Endothelial cell of umbilical vein (primary cell): ENCODE measurements at regions not wholly inside any gene's neighbourhood (a gene's known extent, or its start where the extent isn't known, plus 50 kb on each side); places are given as distances from the start of the nearest gene placed in this dataset.

Experiments used
- BruUV-seq: library from RNA; stranded (reverse); fragments of 400-500 nt; replicated peaks from 2 replicates; lab custom pipeline; 2021; lab: Mats Ljungman, UMichigan
- CTCF ChIA-PET: fragments of 300-600, 350-600 bp; sonication (Branson Sonifier 250); formaldehyde crosslinking; loops from one replicate; lab custom pipeline; 2021; ENCODE audit warnings: antibody characterized with exemption, inconsistent platforms; lab: Charles Lee
- POLR2A ChIA-PET: fragments of 300-600, 350-600 bp; sonication (Branson Sonifier 250); formaldehyde crosslinking; loops from one replicate; lab custom pipeline; 2021; ENCODE audit warnings: antibody characterized with exemption, inconsistent platforms; lab: Charles Lee
- DNase-seq: peaks from one replicate; pipeline ENCODE4 v3.0.0-alpha.2; 2011; ENCODE audit warnings: low read depth, low spot score
- FAIRE-seq: peaks from 2 replicates; lab custom pipeline; 2011; peaks lifted over from hg19 to GRCh38; lab: Jason Lieb, UNC
- H2AFZ ChIP-seq: 2 replicates; pipeline ENCODE4 v1.6.0; 2012; ENCODE audit warnings: low read depth, low read length, control low read depth, inconsistent platforms
- H3K27ac ChIP-seq: 2 replicates; pipeline ENCODE4 v1.5.1; 2011; ENCODE audit warnings: low read depth, mild to moderate bottlenecking, control low read depth, low read length, moderate library complexity; ENCODE audit not compliant: insufficient read depth
- H3K27me3 ChIP-seq, 2 experiments: 2 replicates each; pipeline versions ENCODE4 v1.6.0 to v1.6.1; 2011; ENCODE audit warnings: low read length in 2 of 2, mixed read lengths in 1 of 2; ENCODE audit not compliant: control insufficient read depth in 2 of 2, insufficient read depth in 2 of 2
- H3K36me3 ChIP-seq, 2 experiments: 2 replicates in 1 of 2; 3 replicates in 1 of 2; pipeline ENCODE4 v1.5.1; 2011; ENCODE audit warnings: low read length in 2 of 2, mild to moderate bottlenecking in 1 of 2, moderate library complexity in 1 of 2; ENCODE audit not compliant: control insufficient read depth in 2 of 2, insufficient read depth in 2 of 2; ENCODE audit errors: extremely low read depth in 1 of 2
- H3K4me1 ChIP-seq: 3 replicates; pipeline ENCODE4 v1.5.1; 2011; ENCODE audit warnings: mild to moderate bottlenecking, low read length; ENCODE audit not compliant: control insufficient read depth, insufficient read depth; ENCODE audit errors: extremely low read depth
- H3K4me2 ChIP-seq: 2 replicates; pipeline ENCODE4 v1.6.1; 2011; ENCODE audit warnings: low read length, control low read depth, mixed read lengths; ENCODE audit not compliant: insufficient read depth
- H3K4me3 ChIP-seq, 3 experiments: fragments of 200-600 bp in 1 of 3; sonication (generic), shearing (Covaris generic) in 1 of 3; replicated peaks in 1 of 3; 2 replicates each; pipeline ENCODE4 v1.5.1; 2011 to 2016; ENCODE audit warnings: control low read depth in 3 of 3, low read length in 3 of 3, mild to moderate bottlenecking in 2 of 3, inconsistent platforms in 1 of 3, low read depth in 1 of 3, moderate library complexity in 1 of 3; ENCODE audit not compliant: insufficient read depth in 1 of 3
- H3K79me2 ChIP-seq: 2 replicates; pipeline ENCODE4 v1.6.0; 2012; ENCODE audit warnings: low read length, inconsistent platforms; ENCODE audit not compliant: control insufficient read depth, insufficient read depth
- H3K9ac ChIP-seq: replicated peaks from 2 replicates; pipeline ENCODE3; 2011; ENCODE audit warnings: low read length, control low read depth; ENCODE audit not compliant: insufficient read depth; ENCODE audit errors: extremely low read depth
- H3K9me1 ChIP-seq: replicated peaks from 3 replicates; pipeline ENCODE4 v1.6.0; 2011; ENCODE audit warnings: mild to moderate bottlenecking, low read length; ENCODE audit not compliant: control insufficient read depth, insufficient read depth; ENCODE audit errors: extremely low read depth
- H3K9me3 ChIP-seq: replicated peaks from 2 replicates; pipeline ENCODE4 v1.5.1; 2012; ENCODE audit warnings: low read length, inconsistent platforms; ENCODE audit not compliant: control insufficient read depth, insufficient read depth
- H4K20me1 ChIP-seq: replicated peaks from 2 replicates; pipeline ENCODE3; 2011; ENCODE audit warnings: mild to moderate bottlenecking, low read length; ENCODE audit not compliant: control insufficient read depth, insufficient read depth; ENCODE audit errors: extremely low read depth
- EZH2 ChIP-seq: IDR thresholded peaks from 2 replicates; pipeline ENCODE4 v1.6.1; 2012; ENCODE audit warnings: borderline replicate concordance, low read depth, mild to moderate bottlenecking, moderate library complexity, low read length, inconsistent platforms; ENCODE audit not compliant: severe bottlenecking
- FOS ChIP-seq: IDR thresholded peaks from 2 replicates; pipeline ENCODE4 v1.6.1; 2011; ENCODE audit warnings: mild to moderate bottlenecking, low read length, moderate library complexity, borderline replicate concordance; ENCODE audit not compliant: insufficient read depth
- GATA2 ChIP-seq: IDR thresholded peaks from 2 replicates; pipeline ENCODE4 v1.7.0; 2011; ENCODE audit warnings: low read depth, mild to moderate bottlenecking, moderate library complexity, mixed read lengths, low read length; ENCODE audit not compliant: insufficient read length, insufficient read depth
- JUN ChIP-seq: IDR thresholded peaks from 2 replicates; pipeline ENCODE4 v1.6.1; 2011; ENCODE audit warnings: borderline replicate concordance, low read depth; ENCODE audit not compliant: insufficient read length, insufficient read depth
- MYC ChIP-seq: IDR thresholded peaks from one replicate; pipeline ENCODE4 v1.6.1; 2011; ENCODE audit warnings: mild to moderate bottlenecking, low read depth, low read length
- POLR2A ChIP-seq: IDR thresholded peaks from 2 replicates; pipeline ENCODE4 v1.6.1; 2012; ENCODE audit warnings: low read depth, mild to moderate bottlenecking, control low read depth, low read length
- POLR2AphosphoS5 ChIP-seq: IDR thresholded peaks from 2 replicates; pipeline ENCODE4 v1.6.1; 2012; ENCODE audit warnings: low read depth, mild to moderate bottlenecking, control low read depth, low read length, moderate library complexity; ENCODE audit not compliant: insufficient read depth
- dilution Hi-C: fragments of 300-500 bp; cut with MboI; formaldehyde crosslinking; loops from one replicate; pipeline ENCODE4 v1.15.0; 2019; ENCODE audit warnings: low sequenced_read_pairs; ENCODE audit not compliant: extremely low pct_ligation_motif_present
- intact Hi-C: fragments of 100-400 bp; cut with micrococcal nuclease; formaldehyde crosslinking; loops from one replicate; pipeline ENCODE4 v1.10.0; 2022
- TF ChIP-seq, protein P1 (sequence below): IDR thresholded peaks from 2 replicates; pipeline ENCODE4 v1.6.1; 2011; ENCODE audit not compliant: insufficient read depth, insufficient read length
- TF ChIP-seq, protein P2 (sequence below), 2 donors: IDR thresholded peaks; 1 replicate in 1 of 2; 2 replicates in 1 of 2; pipeline ENCODE4 v1.5.1; 2011; ENCODE audit warnings: low read length in 2 of 2, mild to moderate bottlenecking in 2 of 2, moderate library complexity in 2 of 2, control low read depth in 1 of 2, inconsistent platforms in 1 of 2, low read depth in 1 of 2; ENCODE audit not compliant: insufficient read depth in 1 of 2; ENCODE audit errors: extremely low read depth in 1 of 2

- Histone ChIP-seq H3K4me1 (no peaks in the 10 kb centered on the region), H3K4me2 (no peak overlapping the region), H3K79me2 (no peaks in the 10 kb centered on the region), H3K9ac (no peak overlapping the region), H3K27ac (no peak overlapping the region), H3K4me3 (no peak overlapping the region), H3K27me3 (no peaks in the 10 kb centered on the region), H2AFZ (no peak overlapping the region), H3K9me1 (no peaks in the 10 kb centered on the region), H3K36me3 (no peaks in the 10 kb centered on the region), H3K9me3 (peaks cover 2% of the 10 kb centered on the region), H4K20me1 (no peaks in the 10 kb centered on the region)
- no peak for DNase-seq
- FAIRE-seq = no peak
- TF ChIP-seq MYC = no peak
- TF ChIP-seq POLR2A = no peak
- TF ChIP-seq JUN = no peak
- TF ChIP-seq EZH2 = no peak
- no peak for TF ChIP-seq FOS
- TF ChIP-seq, protein P1, sequence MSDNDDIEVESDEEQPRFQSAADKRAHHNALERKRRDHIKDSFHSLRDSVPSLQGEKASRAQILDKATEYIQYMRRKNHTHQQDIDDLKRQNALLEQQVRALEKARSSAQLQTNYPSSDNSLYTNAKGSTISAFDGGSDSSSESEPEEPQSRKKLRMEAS = no peak
- ChIA-PET CTCF (no interaction called here), POLR2A (interaction anchor here (0.6 kb wide), 1 partner anchor 74 kb away, joined by 3 read pairs; no protein-coding TSS in a partner anchor)
- intact Hi-C loops (no loop called here), dilution Hi-C loops (no loop called here)
- BruUV-seq = no TSS peak
Measured at GRCh38 chr3:76969996-76970615, 69.8 kb upstream of the ROBO2 start.

DNA sequence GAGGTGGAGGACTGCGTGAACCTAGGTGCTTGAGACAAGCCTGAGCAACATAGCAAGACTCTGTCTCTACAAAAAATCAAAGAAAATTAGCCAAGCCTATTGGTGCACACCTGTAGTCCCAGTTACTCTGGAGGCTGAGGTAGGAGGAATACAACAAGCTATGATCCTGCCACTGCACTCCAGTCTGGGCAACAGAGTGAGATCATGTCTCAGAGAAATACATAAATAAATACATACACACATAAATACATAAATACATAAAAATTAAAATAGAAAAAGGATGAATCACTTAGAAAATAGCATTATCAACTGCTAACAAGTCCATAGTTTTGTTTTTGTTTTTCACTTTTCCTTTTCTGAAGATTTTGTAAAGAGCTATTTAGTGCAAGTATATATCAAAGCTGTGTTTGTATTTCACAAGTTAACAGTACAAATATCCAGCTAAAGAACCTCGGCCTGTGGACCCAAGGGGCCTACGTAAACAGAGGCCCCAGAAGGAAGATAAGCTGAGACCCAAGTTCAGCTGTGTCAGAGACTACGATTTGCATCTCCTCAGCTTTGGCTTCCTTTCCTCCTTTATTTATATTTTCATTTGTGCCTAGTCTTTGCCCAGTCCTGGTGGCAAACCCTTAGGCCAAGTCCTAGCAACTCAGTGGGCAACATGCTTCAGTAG lies 67.1 kb upstream of the ROBO2 start:
- intact Hi-C loops = no loop called here
- FAIRE-seq = no peak
- CTCF ChIA-PET = no interaction called here

More for the DNA sequence above, 67.1 kb upstream of the ROBO2 start:
- H3K9ac ChIP-seq = no peak overlapping the region
- DNase-seq = no peak
- H3K27ac ChIP-seq = no peak overlapping the region
- no peak for TF ChIP-seq JUN
- TF ChIP-seq, protein P2, sequence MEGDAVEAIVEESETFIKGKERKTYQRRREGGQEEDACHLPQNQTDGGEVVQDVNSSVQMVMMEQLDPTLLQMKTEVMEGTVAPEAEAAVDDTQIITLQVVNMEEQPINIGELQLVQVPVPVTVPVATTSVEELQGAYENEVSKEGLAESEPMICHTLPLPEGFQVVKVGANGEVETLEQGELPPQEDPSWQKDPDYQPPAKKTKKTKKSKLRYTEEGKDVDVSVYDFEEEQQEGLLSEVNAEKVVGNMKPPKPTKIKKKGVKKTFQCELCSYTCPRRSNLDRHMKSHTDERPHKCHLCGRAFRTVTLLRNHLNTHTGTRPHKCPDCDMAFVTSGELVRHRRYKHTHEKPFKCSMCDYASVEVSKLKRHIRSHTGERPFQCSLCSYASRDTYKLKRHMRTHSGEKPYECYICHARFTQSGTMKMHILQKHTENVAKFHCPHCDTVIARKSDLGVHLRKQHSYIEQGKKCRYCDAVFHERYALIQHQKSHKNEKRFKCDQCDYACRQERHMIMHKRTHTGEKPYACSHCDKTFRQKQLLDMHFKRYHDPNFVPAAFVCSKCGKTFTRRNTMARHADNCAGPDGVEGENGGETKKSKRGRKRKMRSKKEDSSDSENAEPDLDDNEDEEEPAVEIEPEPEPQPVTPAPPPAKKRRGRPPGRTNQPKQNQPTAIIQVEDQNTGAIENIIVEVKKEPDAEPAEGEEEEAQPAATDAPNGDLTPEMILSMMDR (IDR thresholded peaks at IDR 0.05; ENCODE audit: extremely low read depth in 1 of 2, insufficient read depth in 1 of 2, low read depth in 1 of 2, low read length in 2 of 2) = no peak
- no peak for TF ChIP-seq POLR2A
- no peak for TF ChIP-seq FOS
- no peak for TF ChIP-seq EZH2
- no peak for TF ChIP-seq POLR2AphosphoS5
- TF ChIP-seq, protein P1 = no peak
- TF ChIP-seq GATA2 = no peak
- no peak for TF ChIP-seq MYC
- H3K36me3 ChIP-seq = no peaks in the 10 kb centered on the region
- BruUV-seq = no TSS peak
- no peaks in the 10 kb centered on the region for H4K20me1 ChIP-seq
- no peak overlapping the region for H3K4me2 ChIP-seq
- no peak overlapping the region for H3K4me3 ChIP-seq
- H3K9me1 ChIP-seq = no peaks in the 10 kb centered on the region
- no peaks in the 10 kb centered on the region for H3K27me3 ChIP-seq
- no peak overlapping the region for H2AFZ ChIP-seq
- H3K9me3 ChIP-seq = no peaks in the 10 kb centered on the region
- no peaks in the 10 kb centered on the region for H3K4me1 ChIP-seq
- H3K79me2 ChIP-seq = no peaks in the 10 kb centered on the region
- POLR2A ChIA-PET = no interaction called here
- dilution Hi-C loops = no loop called here
